PC-9 (cell line): ENCODE measurements at regions not wholly inside any gene's neighbourhood (a gene's known extent, or its start where the extent isn't known, plus 50 kb on each side); places are given as distances from the start of the nearest gene placed in this dataset.

ENCODE experiments used
- BruUV-seq: library from RNA; stranded (reverse); fragments of 400-500 nt; replicated peaks from 2 replicates; lab custom pipeline; 2021; lab: Mats Ljungman, UMichigan
- CTCF ChIA-PET: fragments of 300-600 bp; sonication (Branson Sonifier 250); formaldehyde crosslinking; loops from one replicate; lab custom pipeline; 2022; ENCODE audit warnings: antibody characterized with exemption; lab: Charles Lee
- POLR2A ChIA-PET: fragments of 300-600 bp; sonication (Branson Sonifier 250); formaldehyde crosslinking; loops from one replicate; lab custom pipeline; 2022; ENCODE audit warnings: antibody characterized with exemption; ENCODE audit not compliant: unreplicated experiment; lab: Charles Lee
- DNase-seq, 2 experiments: peaks; one replicate each; pipeline versions ENCODE4 v3.0.0 to v3.0.0-alpha.2; 2015 to 2022; ENCODE audit warnings: mixed read lengths in 1 of 2
- H2AFZ ChIP-seq: fragments of 200-600 bp; sonication (generic); 2 replicates; pipeline ENCODE4 v1.8.1; 2017; ENCODE audit warnings: antibody characterized with exemption
- H3F3A ChIP-seq: fragments of 200-600 bp; sonication (generic); 2 replicates; pipeline ENCODE4 v1.8.1; 2017; ENCODE audit warnings: antibody characterized with exemption, mild to moderate bottlenecking, low read depth; ENCODE audit not compliant: insufficient read depth
- H3K27ac ChIP-seq: fragments of 200-600 bp; sonication (generic); 2 replicates; pipeline ENCODE4 v1.6.1; 2016; ENCODE audit warnings: mixed run types
- H3K27me3 ChIP-seq: fragments of 200-600 bp; sonication (generic); 2 replicates; pipeline ENCODE4 v1.6.1; 2016; ENCODE audit warnings: low read depth, mixed run types; ENCODE audit not compliant: insufficient read depth
- H3K36me3 ChIP-seq: fragments of 200-600 bp; sonication (generic); 2 replicates; pipeline ENCODE4 v1.6.1; 2016; ENCODE audit warnings: low read depth, mixed run types
- H3K4me1 ChIP-seq: fragments of 200-600 bp; sonication (generic); replicated peaks from 2 replicates; pipeline ENCODE4 v1.6.1; 2016; ENCODE audit warnings: mixed run types; ENCODE audit not compliant: insufficient read depth
- H3K4me2 ChIP-seq: fragments of 200-600 bp; sonication (generic); 2 replicates; pipeline ENCODE4 v1.6.1; 2017; ENCODE audit warnings: mixed run types
- H3K4me3 ChIP-seq: fragments of 200-600 bp; sonication (generic); 2 replicates; pipeline ENCODE4 v1.6.1; 2016; ENCODE audit warnings: mixed run types
- H3K79me2 ChIP-seq: fragments of 200-600 bp; sonication (generic); 2 replicates; pipeline ENCODE4 v1.6.1; 2017; ENCODE audit warnings: low read depth, mixed run types
- H3K9me2 ChIP-seq: fragments of 200-600 bp; sonication (generic); 2 replicates; pipeline ENCODE4 v1.8.1; 2017; ENCODE audit warnings: mild to moderate bottlenecking; ENCODE audit not compliant: insufficient read depth
- H3K9me3 ChIP-seq: fragments of 200-600 bp; sonication (generic); 2 replicates; pipeline ENCODE4 v1.8.1; 2016; ENCODE audit warnings: low read depth; ENCODE audit not compliant: insufficient read depth
- H4K20me1 ChIP-seq: fragments of 200-600 bp; sonication (generic); 2 replicates; pipeline ENCODE4 v1.8.1; 2017; ENCODE audit not compliant: insufficient read depth
- EZH2 ChIP-seq: fragments of 200-600 bp; sonication (generic); IDR thresholded peaks from 2 replicates; pipeline ENCODE4 v1.8.0; 2017; ENCODE audit warnings: antibody characterized with exemption, low read depth
- intact Hi-C: fragments of 100-400 bp; cut with micrococcal nuclease; formaldehyde crosslinking; loops from one replicate; pipeline ENCODE4 v1.10.0; 2022; ENCODE audit not compliant: unreplicated experiment
- TF ChIP-seq, protein P1 (sequence below): fragments of 200-600 bp; sonication (generic); conservative IDR thresholded peaks from 2 replicates; pipeline ENCODE4 v1.6.1; 2017; ENCODE audit warnings: mixed run types, antibody characterized with exemption, mild to moderate bottlenecking, moderate library complexity

DNA sequence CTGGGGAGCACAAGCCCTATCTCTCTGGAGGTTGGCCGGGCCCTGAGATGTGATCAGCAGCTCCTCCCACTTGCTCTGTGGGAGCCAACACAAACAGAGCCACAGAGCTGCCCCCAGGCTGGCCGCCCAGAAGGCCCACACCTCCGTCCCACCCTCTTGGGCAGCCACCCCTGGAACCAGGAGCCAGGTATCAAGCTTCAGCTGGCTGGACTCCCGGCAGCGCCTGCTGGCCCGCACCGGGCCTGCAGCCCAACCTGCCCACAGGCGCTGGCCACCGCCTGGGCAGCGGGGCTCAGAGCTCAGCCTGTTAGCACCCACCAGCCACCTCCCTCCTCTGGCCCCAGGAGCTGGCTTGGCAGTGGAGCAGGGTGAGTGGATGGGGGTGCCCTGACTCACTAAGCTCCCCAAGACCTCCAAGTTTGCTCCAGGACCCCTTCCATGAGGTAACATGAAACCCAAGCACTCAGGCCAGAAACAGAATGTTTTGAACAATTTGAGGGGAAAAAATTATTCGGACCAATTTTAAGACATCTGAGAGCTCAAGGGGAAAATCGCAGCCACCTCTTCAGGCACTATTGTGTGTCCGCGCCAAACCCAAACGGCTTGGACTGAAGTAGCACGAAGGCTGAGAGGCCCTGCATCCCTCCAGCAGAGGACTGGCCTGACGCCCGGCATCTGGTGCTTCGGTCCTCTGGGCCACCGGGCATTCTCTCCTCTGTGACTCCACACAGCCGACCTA, 450.8 kb downstream of the SOX6 start:
- no peak overlapping the region for H3K27ac ChIP-seq
- CTCF ChIA-PET: no interaction called here
- H3K36me3 ChIP-seq: no peaks in the 10 kb centered on the region
- peaks cover 15% of the 10 kb centered on the region; the same call in 1 of the 2 replicates for H3K4me1 ChIP-seq
- TF ChIP-seq, protein P1, sequence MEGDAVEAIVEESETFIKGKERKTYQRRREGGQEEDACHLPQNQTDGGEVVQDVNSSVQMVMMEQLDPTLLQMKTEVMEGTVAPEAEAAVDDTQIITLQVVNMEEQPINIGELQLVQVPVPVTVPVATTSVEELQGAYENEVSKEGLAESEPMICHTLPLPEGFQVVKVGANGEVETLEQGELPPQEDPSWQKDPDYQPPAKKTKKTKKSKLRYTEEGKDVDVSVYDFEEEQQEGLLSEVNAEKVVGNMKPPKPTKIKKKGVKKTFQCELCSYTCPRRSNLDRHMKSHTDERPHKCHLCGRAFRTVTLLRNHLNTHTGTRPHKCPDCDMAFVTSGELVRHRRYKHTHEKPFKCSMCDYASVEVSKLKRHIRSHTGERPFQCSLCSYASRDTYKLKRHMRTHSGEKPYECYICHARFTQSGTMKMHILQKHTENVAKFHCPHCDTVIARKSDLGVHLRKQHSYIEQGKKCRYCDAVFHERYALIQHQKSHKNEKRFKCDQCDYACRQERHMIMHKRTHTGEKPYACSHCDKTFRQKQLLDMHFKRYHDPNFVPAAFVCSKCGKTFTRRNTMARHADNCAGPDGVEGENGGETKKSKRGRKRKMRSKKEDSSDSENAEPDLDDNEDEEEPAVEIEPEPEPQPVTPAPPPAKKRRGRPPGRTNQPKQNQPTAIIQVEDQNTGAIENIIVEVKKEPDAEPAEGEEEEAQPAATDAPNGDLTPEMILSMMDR: no peak
- no peak for TF ChIP-seq EZH2
- no peaks in the 10 kb centered on the region for H4K20me1 ChIP-seq
- no peaks in the 10 kb centered on the region for H3K9me3 ChIP-seq
- BruUV-seq: no TSS peak
- no peak overlapping the region for H3K4me3 ChIP-seq
- H3K27me3 ChIP-seq: no peaks in the 10 kb centered on the region
- POLR2A ChIA-PET: no interaction called here
- H2AFZ ChIP-seq: no peak overlapping the region
- intact Hi-C loops: no loop called here
- no peaks in the 10 kb centered on the region for H3K79me2 ChIP-seq
- H3K9me2 ChIP-seq: no peaks in the 10 kb centered on the region
- no peak for DNase-seq
- no peaks in the 10 kb centered on the region for H3F3A ChIP-seq
- no peak overlapping the region for H3K4me2 ChIP-seq

DNA sequence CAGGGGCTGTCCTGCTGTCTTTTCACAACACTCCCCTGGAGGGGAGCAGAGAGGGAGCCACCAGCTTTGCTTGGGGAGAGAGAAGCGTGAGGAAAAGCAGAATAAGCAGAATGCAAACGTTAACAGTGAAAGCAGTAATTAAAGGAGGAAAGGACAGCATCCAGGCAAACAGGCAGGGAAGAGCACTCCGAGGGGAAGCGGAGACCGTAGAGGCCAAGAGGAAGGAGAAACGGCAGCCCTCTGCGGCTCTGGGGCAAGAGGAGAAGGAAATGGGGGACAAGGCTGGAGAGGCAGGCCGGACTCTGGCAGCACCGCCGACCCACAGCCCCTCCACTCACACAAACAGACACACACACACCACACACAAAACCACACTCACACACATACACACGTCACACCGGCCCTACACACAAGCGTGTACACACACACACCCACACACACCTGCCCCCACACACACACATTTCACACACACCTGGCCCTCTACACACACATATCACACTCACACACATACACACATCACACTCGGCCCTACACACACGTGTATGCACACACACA, 449.8 kb downstream of the SOX6 start:
- peaks cover 14% of the 10 kb centered on the region; the same call in 1 of the 2 replicates for H3K4me1 ChIP-seq
- no peaks in the 10 kb centered on the region for H4K20me1 ChIP-seq
- no peak overlapping the region for H2AFZ ChIP-seq
- no peaks in the 10 kb centered on the region for H3K9me3 ChIP-seq
- no peaks in the 10 kb centered on the region for H3K9me2 ChIP-seq
- POLR2A ChIA-PET: no interaction called here
- no peak overlapping the region for H3K27ac ChIP-seq
- no TSS peak for BruUV-seq
- DNase-seq: no peak
- TF ChIP-seq EZH2: no peak
- TF ChIP-seq, protein P1: no peak
- no peak overlapping the region for H3K4me2 ChIP-seq
- H3F3A ChIP-seq: no peaks in the 10 kb centered on the region
- H3K79me2 ChIP-seq: no peaks in the 10 kb centered on the region
- CTCF ChIA-PET: no interaction called here
- H3K4me3 ChIP-seq: no peak overlapping the region
- no peaks in the 10 kb centered on the region for H3K36me3 ChIP-seq
- no peaks in the 10 kb centered on the region for H3K27me3 ChIP-seq
- intact Hi-C loops: no loop called here

DNA sequence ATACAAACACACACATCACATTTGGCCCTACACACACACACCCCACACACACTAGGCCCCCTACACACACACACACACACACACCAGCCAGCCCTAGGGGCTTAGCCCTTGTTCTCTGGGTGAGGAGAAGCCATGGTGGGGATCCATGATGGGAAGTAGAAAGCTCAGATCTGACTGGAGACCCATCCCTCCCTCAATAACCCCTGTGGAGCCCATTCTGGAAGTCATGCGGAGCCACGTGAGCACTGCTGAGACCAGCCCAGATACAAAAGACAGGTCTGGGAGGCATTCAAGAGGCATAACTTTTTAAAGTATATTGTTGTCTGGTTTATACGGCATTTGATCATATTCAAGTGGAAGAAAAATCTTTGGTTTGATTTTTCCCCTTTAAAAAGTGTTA, 448.5 kb downstream of the SOX6 start:
- intact Hi-C loops: no loop called here
- ChIA-PET POLR2A (no interaction called here), CTCF (no interaction called here)
- Histone ChIP-seq H3K79me2 (no peaks in the 10 kb centered on the region), H3K4me3 (no peak overlapping the region), H3K27ac (no peak overlapping the region), H2AFZ (no peak overlapping the region), H3K4me2 (no peak overlapping the region), H3K9me3 (no peaks in the 10 kb centered on the region), H4K20me1 (no peaks in the 10 kb centered on the region), H3K36me3 (no peaks in the 10 kb centered on the region), H3K27me3 (no peaks in the 10 kb centered on the region), H3K4me1 (peaks cover 8% of the 10 kb centered on the region; the same call in 1 of the 2 replicates), H3F3A (no peaks in the 10 kb centered on the region), H3K9me2 (no peaks in the 10 kb centered on the region)
- TF ChIP-seq, protein P1: no peak
- TF ChIP-seq EZH2: no peak
- DNase-seq: no peak
- no TSS peak for BruUV-seq
